Upper lobe of left lung (tissue), 4 donors: ENCODE measurements at regions not wholly inside any gene's neighbourhood (a gene's known extent, or its start where the extent isn't known, plus 50 kb on each side); places are given as distances from the start of the nearest gene placed in this dataset.

Source experiments
- CTCF ChIP-seq, 6 experiments: fragments of 450-650 bp in 4 of 6; fragments of 200-600 bp in 2 of 6; sonication (generic) in 2 of 6; IDR thresholded peaks; one replicate each; pipeline ENCODE4 v1.5.1; 2016 to 2019; ENCODE audit warnings: antibody characterized with exemption in 6 of 6
- EP300 ChIP-seq, 4 donors: sonication (generic); formaldehyde crosslinking; IDR thresholded peaks; one replicate each; pipeline ENCODE4 v1.5.1; 2017; ENCODE audit warnings: antibody characterized with exemption in 4 of 4, control low read depth in 2 of 4
- POLR2A ChIP-seq, 4 donors: fragments of 450-650 bp; IDR thresholded peaks; one replicate each; pipeline ENCODE4 v1.5.1; 2016 to 2017; ENCODE audit warnings: antibody characterized with exemption in 4 of 4, mild to moderate bottlenecking in 2 of 4
- POLR2AphosphoS5 ChIP-seq, 2 donors: sonication (generic); formaldehyde crosslinking; IDR thresholded peaks; one replicate each; pipeline ENCODE4 v1.5.1; 2017; ENCODE audit warnings: antibody characterized with exemption in 2 of 2

DNA sequence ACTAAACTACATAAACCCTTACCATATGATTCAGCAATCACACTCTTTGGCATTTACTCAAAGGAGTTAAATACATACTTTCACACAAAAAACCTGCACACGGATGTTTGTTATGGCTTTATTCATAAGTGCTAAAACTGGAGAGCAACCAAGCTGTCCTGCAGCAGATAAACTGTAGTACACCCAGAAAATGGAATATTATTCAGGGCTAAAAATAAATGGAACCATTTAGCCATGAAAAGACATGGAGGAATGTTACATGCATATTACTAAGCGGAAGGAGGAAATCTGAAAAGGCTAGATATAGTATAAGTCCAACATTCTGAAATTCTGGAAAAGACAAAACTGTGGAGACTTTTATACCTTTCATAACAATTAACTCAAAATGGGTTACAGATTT is 73.6 kb upstream of the PHACTR3 start:
- no peak for TF ChIP-seq CTCF (IDR thresholded peaks at IDR 0.05)
- TF ChIP-seq POLR2A (IDR thresholded peaks at IDR 0.05): no peak
- TF ChIP-seq POLR2AphosphoS5 (IDR thresholded peaks at IDR 0.05): no peak
- TF ChIP-seq EP300 (IDR thresholded peaks at IDR 0.05): no peak
